NB4 (cell line): ENCODE measurements at regions not wholly inside any gene's neighbourhood (a gene's known extent, or its start where the extent isn't known, plus 50 kb on each side); places are given as distances from the start of the nearest gene placed in this dataset.
"Not testable (repeated sequence)": the region's sequence is repeated elsewhere in the genome, so short reads cannot be mapped to it uniquely, and the experiment has no call there.

Experiments used
- CTCF ChIP-seq: IDR thresholded peaks from one replicate; pipeline ENCODE4 v1.5.1; 2012; ENCODE audit warnings: low read depth, low read length
- MAX ChIP-seq: IDR thresholded peaks from 2 replicates; pipeline ENCODE4 v1.6.1; 2011; ENCODE audit warnings: low read depth, low read length
- MYC ChIP-seq: IDR thresholded peaks from 2 replicates; pipeline ENCODE4 v1.6.1; 2011; ENCODE audit warnings: low read depth, low read length
- POLR2A ChIP-seq: IDR thresholded peaks from 2 replicates; pipeline ENCODE4 v1.6.1; 2011; ENCODE audit warnings: mild to moderate bottlenecking; ENCODE audit not compliant: insufficient read length; ENCODE audit errors: extremely low read depth

DNA sequence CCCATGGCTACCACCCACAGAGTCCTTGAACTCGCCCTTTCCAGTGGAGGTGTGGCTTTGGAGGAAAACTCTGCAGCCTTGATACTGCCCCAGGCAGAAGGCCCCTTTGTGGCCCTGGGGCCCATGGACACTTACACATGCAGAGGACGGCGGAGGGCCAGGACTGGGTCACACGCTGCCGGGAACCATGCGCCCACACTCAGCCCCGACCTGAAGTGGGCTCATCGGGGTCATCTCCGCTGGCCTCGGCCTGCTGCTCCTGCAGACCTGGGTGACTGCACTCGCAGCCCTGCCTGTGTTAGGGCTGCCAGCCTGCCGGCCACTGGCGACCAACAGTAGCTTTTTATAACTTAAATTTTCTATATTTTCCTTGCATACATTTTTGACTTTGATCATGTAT is 286.2 kb downstream of the TUBA3C start:
- not testable (repeated sequence) for TF ChIP-seq CTCF, MAX, POLR2A, MYC
